ENCODE measurements at regions not wholly inside any gene's neighbourhood (a gene's known extent, or its start where the extent isn't known, plus 50 kb on each side); places are given as distances from the start of the nearest gene placed in this dataset.

GRCh38 chr15:46413799-46414198 lies 779.0 kb downstream of the SQOR start:
- intact Hi-C loops (cut with DNase I; ENCODE audit: low total_unique reads): no loop called here
- DNase-seq (ENCODE audit: low spot score in 2 of 2): no peak
- WGBS, 2 donors: 88 to 100% methylated on average over 1 of the region's 1 CpG
- H3K4me3 ChIP-seq (ENCODE audit: low read depth, poor library complexity, severe bottlenecking): no peak overlapping the region
- no peak for TF ChIP-seq CTCF (IDR thresholded peaks at IDR 0.05)
- TF ChIP-seq POLR2A (IDR thresholded peaks at IDR 0.05): no peak

- 23 to 26% methylated on average over 1 of the region's 1 CpG for WGBS, 2 donors
- H3K4me3 ChIP-seq (ENCODE audit: low read depth, poor library complexity, severe bottlenecking): no peak overlapping the region
- no peak for DNase-seq (ENCODE audit: low spot score in 2 of 2)
- TF ChIP-seq POLR2A (IDR thresholded peaks at IDR 0.05) (no peak), CTCF (IDR thresholded peaks at IDR 0.05) (no peak)
- intact Hi-C loops (cut with DNase I; ENCODE audit: low total_unique reads): no loop called here
These were observed 781.7 kb downstream of the SQOR start for GRCh38 chr15:46416544-46416943.

GRCh38 chr15:46420990-46421389 lies 786.2 kb downstream of the SQOR start:
- WGBS, 2 donors: 12 to 19% methylated on average over 1 of the region's 1 CpG
- H3K4me3 ChIP-seq (ENCODE audit: low read depth, poor library complexity, severe bottlenecking): no peak overlapping the region
- intact Hi-C loops (cut with DNase I; ENCODE audit: low total_unique reads): no loop called here
- no peak for DNase-seq (ENCODE audit: low spot score in 2 of 2)
- TF ChIP-seq POLR2A (IDR thresholded peaks at IDR 0.05) (no peak), CTCF (IDR thresholded peaks at IDR 0.05) (no peak)

- H3K4me3 ChIP-seq (ENCODE audit: low read depth, poor library complexity, severe bottlenecking): no peak overlapping the region
- 84 to 86% methylated on average over 4 of the region's 4 CpGs for WGBS, 2 donors
- TF ChIP-seq POLR2A (IDR thresholded peaks at IDR 0.05) (no peak), CTCF (IDR thresholded peaks at IDR 0.05) (no peak)
- DNase-seq (ENCODE audit: low spot score in 2 of 2): no peak
- intact Hi-C loops (cut with DNase I; ENCODE audit: low total_unique reads): no loop called here
These were observed 806.6 kb downstream of the SQOR start for GRCh38 chr15:46441294-46442062.

- intact Hi-C loops (cut with DNase I; ENCODE audit: low total_unique reads): no loop called here
- 34 to 47% methylated on average over 5 of the region's 5 CpGs for WGBS, 2 donors
- TF ChIP-seq CTCF (IDR thresholded peaks at IDR 0.05) (no peak), POLR2A (IDR thresholded peaks at IDR 0.05) (no peak)
- DNase-seq (ENCODE audit: low spot score in 2 of 2): peak in 1 of 2 donors; percentile 12
- no peak overlapping the region for H3K4me3 ChIP-seq (ENCODE audit: low read depth, poor library complexity, severe bottlenecking)
These were observed 807.4 kb downstream of the SQOR start for GRCh38 chr15:46442184-46442583.

Data from lower leg skin (tissue), 4 donors.